ENCODE measurements at regions not wholly inside any gene's neighbourhood (a gene's known extent, or its start where the extent isn't known, plus 50 kb on each side); places are given as distances from the start of the nearest gene placed in this dataset.

GRCh38 chr10:83869898-83870297 is 269.4 kb upstream of the GHITM start:
- no peak for TF ChIP-seq YY1 (IDR thresholded peaks at IDR 0.05; ENCODE audit: extremely low read depth, insufficient replicate concordance, low read depth, low read length)
- TF ChIP-seq EZH2 (IDR thresholded peaks at IDR 0.05) = no peak
- no peak for TF ChIP-seq TCF7L2 (IDR thresholded peaks at IDR 0.05; ENCODE audit: borderline replicate concordance, extremely low read depth, insufficient read depth, insufficient read length)
- TF ChIP-seq POLR2AphosphoS5 (IDR thresholded peaks at IDR 0.05; ENCODE audit: low read depth, low read length) = no peak
- no peak for TF ChIP-seq SRF (IDR thresholded peaks at IDR 0.05; ENCODE audit: low read depth)
- TF ChIP-seq CBX3 (IDR thresholded peaks at IDR 0.05; ENCODE audit: low read depth) = no peak
- ChIA-PET CTCF (interaction anchor here (1.7 kb wide), 1 partner anchor 15 kb away, joined by 6 read pairs; no protein-coding TSS in a partner anchor), POLR2A (no interaction called here), RAD21 (ENCODE audit: low non-redundant PET in 1 of 2, low total read pairs in 2 of 2, uncharacterized antibody in 2 of 2, unreplicated experiment in 2 of 2) (no interaction called here)
- Histone ChIP-seq H3K79me2 (ENCODE audit: insufficient read depth, low read length) (no peaks in the 10 kb centered on the region), H3K4me2 (ENCODE audit: low read length) (no peak overlapping the region), H2AFZ (ENCODE audit: low read depth, low read length, poor library complexity, severe bottlenecking) (no peak overlapping the region), H4K20me1 (ENCODE audit: insufficient read depth) (no peaks in the 10 kb centered on the region), H3K4me3 (replicated peaks in 1 of 2; ENCODE audit: low read depth in 1 of 2, low read length in 2 of 2) (no peak overlapping the region), H3K9me3 (ENCODE audit: control insufficient read depth in 1 of 2, insufficient read depth in 1 of 2, low read depth in 1 of 2, low read length in 2 of 2) (no peaks in the 10 kb centered on the region), H3K27me3 (ENCODE audit: insufficient read depth, low read length) (no peaks in the 10 kb centered on the region), H3K27ac (ENCODE audit: low read depth, low read length) (no peak overlapping the region), H3K9ac (ENCODE audit: low read length) (no peak overlapping the region), H3K36me3 (ENCODE audit: control insufficient read depth in 1 of 2, insufficient read depth in 2 of 2, low read length in 2 of 2) (no peaks in the 10 kb centered on the region), H3K9me2 (ENCODE audit: insufficient read depth) (no peaks in the 10 kb centered on the region), H3K4me1 (ENCODE audit: control insufficient read depth in 1 of 2, insufficient read depth in 2 of 2, low read length in 2 of 2) (no peaks in the 10 kb centered on the region)
- ATAC-seq = no peak
- intact Hi-C loops (cut with micrococcal nuclease) = no loop called here
- BruUV-seq (replicated peaks) = no TSS peak
- no peak for DNase-seq (ENCODE audit: low read depth, low spot score)

GRCh38 chr10:83871187-83872081 is 267.9 kb upstream of the GHITM start:
- Histone ChIP-seq H2AFZ (ENCODE audit: low read depth, low read length, poor library complexity, severe bottlenecking) (no peak overlapping the region), H3K27ac (ENCODE audit: low read depth, low read length) (no peak overlapping the region), H3K4me1 (ENCODE audit: control insufficient read depth in 1 of 2, insufficient read depth in 2 of 2, low read length in 2 of 2) (no peaks in the 10 kb centered on the region), H4K20me1 (ENCODE audit: insufficient read depth) (no peaks in the 10 kb centered on the region), H3K27me3 (ENCODE audit: insufficient read depth, low read length) (no peaks in the 10 kb centered on the region), H3K9me3 (ENCODE audit: control insufficient read depth in 1 of 2, insufficient read depth in 1 of 2, low read depth in 1 of 2, low read length in 2 of 2) (no peaks in the 10 kb centered on the region), H3K36me3 (ENCODE audit: control insufficient read depth in 1 of 2, insufficient read depth in 2 of 2, low read length in 2 of 2) (no peaks in the 10 kb centered on the region), H3K79me2 (ENCODE audit: insufficient read depth, low read length) (no peaks in the 10 kb centered on the region), H3K4me2 (ENCODE audit: low read length) (no peak overlapping the region), H3K9me2 (ENCODE audit: insufficient read depth) (no peaks in the 10 kb centered on the region), H3K4me3 (replicated peaks in 1 of 2; ENCODE audit: low read depth in 1 of 2, low read length in 2 of 2) (no peak overlapping the region), H3K9ac (ENCODE audit: low read length) (no peak overlapping the region)
- BruUV-seq (replicated peaks) = no TSS peak
- DNase-seq (ENCODE audit: low read depth, low spot score) (peak; percentile 27), ATAC-seq (peak; percentile 97)
- POLR2A ChIA-PET = no interaction called here
- CTCF ChIA-PET = interaction anchor here (0.7 to 1.7 kb wide), 4 partner anchors 11 to 16 kb away, joined by 3 to 6 read pairs (median 4); no protein-coding TSS in a partner anchor
- intact Hi-C loops (cut with micrococcal nuclease) = loop anchor here (1.0 kb wide), 1 partner anchor 1075 kb away; no protein-coding TSS in a partner anchor
- peak; percentile 82 for TF ChIP-seq RAD21 (IDR thresholded peaks at IDR 0.05; ENCODE audit: low read depth)
- no peak for TF ChIP-seq YY1 (IDR thresholded peaks at IDR 0.05; ENCODE audit: extremely low read depth, insufficient replicate concordance, low read depth, low read length)
- peak; percentile 75 to 93 (median 91) for TF ChIP-seq CTCF (IDR thresholded peaks at IDR 0.05 in 2 of 3, conservative IDR thresholded peaks at IDR 0.05 in 1 of 3; ENCODE audit: borderline replicate concordance in 1 of 3, insufficient read depth in 1 of 3, low read depth in 2 of 3, low read length in 2 of 3)
- RAD21 ChIA-PET (ENCODE audit: low non-redundant PET in 1 of 2, low total read pairs in 2 of 2, uncharacterized antibody in 2 of 2, unreplicated experiment in 2 of 2) = no interaction called here

Data from HCT116 (cell line).